IPS-15b (cell line): ENCODE measurements at regions not wholly inside any gene's neighbourhood (a gene's known extent, or its start where the extent isn't known, plus 50 kb on each side); places are given as distances from the start of the nearest gene placed in this dataset.

Source experiments
- H3K27me3 ChIP-seq: one replicate; pipeline ENCODE4 v1.6.1; 2013; ENCODE audit warnings: low read length; ENCODE audit not compliant: control insufficient read depth, insufficient read depth
- H3K36me3 ChIP-seq: one replicate; pipeline ENCODE4 v1.6.1; 2013; ENCODE audit warnings: low read length; ENCODE audit not compliant: control insufficient read depth, insufficient read depth
- H3K4me1 ChIP-seq: one replicate; pipeline ENCODE4 v1.6.1; 2013; ENCODE audit warnings: mild to moderate bottlenecking, low read length; ENCODE audit not compliant: control insufficient read depth, insufficient read depth
- H3K4me3 ChIP-seq: one replicate; pipeline ENCODE4 v1.5.1; 2013; ENCODE audit warnings: low read depth, low read length
- H3K9ac ChIP-seq: one replicate; pipeline ENCODE4 v1.6.1; 2013; ENCODE audit warnings: low read depth, mild to moderate bottlenecking, low read length
- H3K9me3 ChIP-seq: one replicate; pipeline ENCODE4 v1.6.1; 2013; ENCODE audit warnings: mild to moderate bottlenecking, low read length; ENCODE audit not compliant: control insufficient read depth, insufficient read depth

GRCh38 chr4:53802500-53802899 lies 211.2 kb upstream of the LNX1 start:
- H3K9ac ChIP-seq, result no peak overlapping the region
- no peaks in the 10 kb centered on the region for H3K9me3 ChIP-seq
- no peaks in the 10 kb centered on the region for H3K36me3 ChIP-seq
- no peak overlapping the region for H3K4me3 ChIP-seq
- H3K4me1 ChIP-seq, result no peaks in the 10 kb centered on the region
- H3K27me3 ChIP-seq, result no peaks in the 10 kb centered on the region

- H3K36me3 ChIP-seq, result no peaks in the 10 kb centered on the region
- H3K27me3 ChIP-seq, result no peaks in the 10 kb centered on the region
- H3K4me1 ChIP-seq, result no peaks in the 10 kb centered on the region
- no peak overlapping the region for H3K9ac ChIP-seq
- H3K9me3 ChIP-seq, result no peaks in the 10 kb centered on the region
- no peak overlapping the region for H3K4me3 ChIP-seq
Observed at GRCh38 chr4:53801373-53801772, 210.1 kb upstream of the LNX1 start.

- Histone ChIP-seq H3K9me3 (no peaks in the 10 kb centered on the region), H3K36me3 (no peaks in the 10 kb centered on the region), H3K4me1 (no peaks in the 10 kb centered on the region), H3K27me3 (no peaks in the 10 kb centered on the region), H3K4me3 (no peak overlapping the region), H3K9ac (no peak overlapping the region)
Observed at GRCh38 chr4:53800741-53801140, 209.5 kb upstream of the LNX1 start.

- Histone ChIP-seq H3K27me3 (no peaks in the 10 kb centered on the region), H3K9ac (no peak overlapping the region), H3K9me3 (no peaks in the 10 kb centered on the region), H3K4me1 (no peaks in the 10 kb centered on the region), H3K36me3 (no peaks in the 10 kb centered on the region), H3K4me3 (no peak overlapping the region)
Observed at GRCh38 chr4:53793096-53793495, 201.8 kb upstream of the LNX1 start.

- Histone ChIP-seq H3K36me3 (no peaks in the 10 kb centered on the region), H3K27me3 (no peaks in the 10 kb centered on the region)
Observed at GRCh38 chr4:53790286-53790685, 199.0 kb upstream of the LNX1 start.

GRCh38 chr4:53788621-53789020 lies 197.3 kb upstream of the LNX1 start:
- H3K9ac ChIP-seq, result no peak overlapping the region
- H3K9me3 ChIP-seq, result no peaks in the 10 kb centered on the region
- no peak overlapping the region for H3K4me3 ChIP-seq
- H3K27me3 ChIP-seq, result no peaks in the 10 kb centered on the region
- H3K4me1 ChIP-seq, result no peaks in the 10 kb centered on the region
- no peaks in the 10 kb centered on the region for H3K36me3 ChIP-seq

More at GRCh38 chr4:53790286-53790685, 199.0 kb upstream of the LNX1 start:
- H3K4me3 ChIP-seq, result no peak overlapping the region
- no peaks in the 10 kb centered on the region for H3K9me3 ChIP-seq
- H3K4me1 ChIP-seq, result no peaks in the 10 kb centered on the region
- H3K9ac ChIP-seq, result no peak overlapping the region

GRCh38 chr4:53788011-53788410 lies 196.7 kb upstream of the LNX1 start:
- Histone ChIP-seq H3K36me3 (no peaks in the 10 kb centered on the region), H3K4me3 (no peak overlapping the region), H3K9me3 (no peaks in the 10 kb centered on the region), H3K27me3 (no peaks in the 10 kb centered on the region), H3K4me1 (no peaks in the 10 kb centered on the region), H3K9ac (no peak overlapping the region)

- H3K4me1 ChIP-seq, result no peaks in the 10 kb centered on the region
- no peak overlapping the region for H3K9ac ChIP-seq
- no peaks in the 10 kb centered on the region for H3K27me3 ChIP-seq
- H3K9me3 ChIP-seq, result no peaks in the 10 kb centered on the region
- H3K36me3 ChIP-seq, result no peaks in the 10 kb centered on the region
- H3K4me3 ChIP-seq, result no peak overlapping the region
Observed at GRCh38 chr4:53786632-53787031, 195.3 kb upstream of the LNX1 start.

- no peaks in the 10 kb centered on the region for H3K9me3 ChIP-seq
Observed at GRCh38 chr4:53785996-53786395, 194.7 kb upstream of the LNX1 start.

GRCh38 chr4:53784112-53784511 lies 192.8 kb upstream of the LNX1 start:
- Histone ChIP-seq H3K4me1 (no peaks in the 10 kb centered on the region), H3K9me3 (no peaks in the 10 kb centered on the region)

More at GRCh38 chr4:53785996-53786395, 194.7 kb upstream of the LNX1 start:
- no peaks in the 10 kb centered on the region for H3K27me3 ChIP-seq
- no peaks in the 10 kb centered on the region for H3K36me3 ChIP-seq
- no peak overlapping the region for H3K9ac ChIP-seq
- no peaks in the 10 kb centered on the region for H3K4me1 ChIP-seq
- H3K4me3 ChIP-seq, result no peak overlapping the region

GRCh38 chr4:53783208-53783859 lies 192.0 kb upstream of the LNX1 start:
- Histone ChIP-seq H3K27me3 (no peaks in the 10 kb centered on the region), H3K36me3 (no peaks in the 10 kb centered on the region), H3K4me3 (no peak overlapping the region), H3K4me1 (no peaks in the 10 kb centered on the region), H3K9me3 (no peaks in the 10 kb centered on the region), H3K9ac (no peak overlapping the region)

More at GRCh38 chr4:53784112-53784511, 192.8 kb upstream of the LNX1 start:
- H3K4me3 ChIP-seq, result no peak overlapping the region
- H3K36me3 ChIP-seq, result no peaks in the 10 kb centered on the region
- H3K9ac ChIP-seq, result no peak overlapping the region
- H3K27me3 ChIP-seq, result no peaks in the 10 kb centered on the region

GRCh38 chr4:53782458-53782845 lies 191.2 kb upstream of the LNX1 start:
- Histone ChIP-seq H3K27me3 (no peaks in the 10 kb centered on the region), H3K9ac (no peak overlapping the region), H3K4me3 (no peak overlapping the region), H3K36me3 (no peaks in the 10 kb centered on the region), H3K4me1 (no peaks in the 10 kb centered on the region), H3K9me3 (no peaks in the 10 kb centered on the region)
